Fibroblast of lung (primary cell): ENCODE measurements at regions not wholly inside any gene's neighbourhood (a gene's known extent, or its start where the extent isn't known, plus 50 kb on each side); places are given as distances from the start of the nearest gene placed in this dataset.

Experiments
- DNase-seq, 2 donors: peaks; one replicate each; pipeline versions ENCODE4 v3.0.0 to v3.0.0-alpha.2; 2010; ENCODE audit warnings: low read depth in 2 of 2
- H2AFZ ChIP-seq: 2 replicates; pipeline ENCODE4 v1.5.1; 2012; ENCODE audit warnings: low read length, control low read depth, inconsistent platforms
- H3K27ac ChIP-seq: 2 replicates; pipeline ENCODE4 v1.5.1; 2011; ENCODE audit warnings: low read length, control low read depth; ENCODE audit not compliant: insufficient read depth
- H3K27me3 ChIP-seq: 2 replicates; pipeline ENCODE4 v1.5.1; 2011; ENCODE audit warnings: mild to moderate bottlenecking, low read length; ENCODE audit not compliant: control insufficient read depth, insufficient read depth
- H3K36me3 ChIP-seq: 2 replicates; pipeline ENCODE4 v1.5.1; 2011; ENCODE audit warnings: low read length; ENCODE audit not compliant: control insufficient read depth, insufficient read depth
- H3K4me1 ChIP-seq: 2 replicates; pipeline ENCODE4 v1.5.1; 2011; ENCODE audit warnings: low read length; ENCODE audit not compliant: control insufficient read depth, insufficient read depth; ENCODE audit errors: extremely low read depth
- H3K4me2 ChIP-seq: 2 replicates; pipeline ENCODE4 v1.5.1; 2011; ENCODE audit warnings: low read length, control low read depth; ENCODE audit not compliant: insufficient read depth; ENCODE audit errors: extremely low read depth
- H3K4me3 ChIP-seq, 4 experiments: fragments of 200-600 bp in 1 of 4; sonication (generic) in 1 of 4; replicated peaks in 1 of 4; 2 replicates each; pipeline ENCODE4 v1.5.1; 2011 to 2016; ENCODE audit warnings: low read length in 4 of 4, low read depth in 3 of 4, mild to moderate bottlenecking in 3 of 4, control low read depth in 2 of 4, inconsistent platforms in 1 of 4, mixed read lengths in 1 of 4; ENCODE audit not compliant: insufficient read depth in 1 of 4; ENCODE audit errors: control extremely low read depth in 1 of 4
- H3K79me2 ChIP-seq: 2 replicates; pipeline ENCODE4 v1.5.1; 2012; ENCODE audit warnings: mild to moderate bottlenecking, low read length, inconsistent platforms; ENCODE audit not compliant: control insufficient read depth, insufficient read depth
- H3K9ac ChIP-seq: 2 replicates; pipeline ENCODE4 v1.5.1; 2011; ENCODE audit warnings: mild to moderate bottlenecking, low read length, control low read depth; ENCODE audit not compliant: insufficient read depth
- H3K9me3 ChIP-seq: 2 replicates; pipeline ENCODE4 v1.5.1; 2012; ENCODE audit warnings: low read depth, low read length; ENCODE audit not compliant: control insufficient read depth, insufficient read depth
- H4K20me1 ChIP-seq: 2 replicates; pipeline ENCODE4 v1.5.1; 2011; ENCODE audit warnings: low read length; ENCODE audit not compliant: control insufficient read depth, insufficient read depth; ENCODE audit errors: extremely low read depth
- EZH2 ChIP-seq: IDR thresholded peaks from 2 replicates; pipeline ENCODE4 v1.5.1; 2012; ENCODE audit warnings: low read length, control low read depth, mild to moderate bottlenecking; ENCODE audit errors: missing control alignments
- TF ChIP-seq, protein P1 (sequence below), 2 donors: IDR thresholded peaks in 1 of 2; conservative IDR thresholded peaks in 1 of 2; 1 replicate in 1 of 2; 2 replicates in 1 of 2; pipeline ENCODE4 v1.5.1; 2011 to 2012; ENCODE audit warnings: low read length in 2 of 2, control low read depth in 1 of 2, inconsistent platforms in 1 of 2, low read depth in 1 of 2, mild to moderate bottlenecking in 1 of 2

DNA sequence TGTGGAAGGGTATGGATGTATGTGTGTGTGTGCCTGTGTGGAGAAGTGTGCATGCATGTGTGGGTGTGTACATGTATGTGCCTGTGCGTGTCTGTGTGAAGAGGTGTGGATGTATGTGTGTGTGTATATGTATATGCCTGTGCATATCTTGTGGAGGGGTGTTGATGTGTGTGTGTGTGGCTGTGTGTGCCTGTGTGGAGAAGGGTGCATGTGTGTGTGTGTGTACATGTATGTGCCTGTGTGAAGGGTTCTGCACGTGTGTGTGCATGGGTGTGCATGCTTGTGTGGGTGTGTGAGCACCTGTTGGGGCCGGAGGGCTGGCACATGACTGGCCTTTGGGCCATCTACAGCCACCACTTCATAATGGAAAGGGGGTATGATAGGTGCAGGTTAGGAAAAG, 291.4 kb downstream of the IRX2 start:
- no peak overlapping the region for H2AFZ ChIP-seq
- no peaks in the 10 kb centered on the region for H3K9me3 ChIP-seq
- no peak overlapping the region for H3K27ac ChIP-seq
- no peak for DNase-seq
- H3K4me3 ChIP-seq: no peak overlapping the region
- H3K79me2 ChIP-seq: no peaks in the 10 kb centered on the region
- H3K9ac ChIP-seq: no peak overlapping the region
- TF ChIP-seq EZH2: no peak
- TF ChIP-seq, protein P1, sequence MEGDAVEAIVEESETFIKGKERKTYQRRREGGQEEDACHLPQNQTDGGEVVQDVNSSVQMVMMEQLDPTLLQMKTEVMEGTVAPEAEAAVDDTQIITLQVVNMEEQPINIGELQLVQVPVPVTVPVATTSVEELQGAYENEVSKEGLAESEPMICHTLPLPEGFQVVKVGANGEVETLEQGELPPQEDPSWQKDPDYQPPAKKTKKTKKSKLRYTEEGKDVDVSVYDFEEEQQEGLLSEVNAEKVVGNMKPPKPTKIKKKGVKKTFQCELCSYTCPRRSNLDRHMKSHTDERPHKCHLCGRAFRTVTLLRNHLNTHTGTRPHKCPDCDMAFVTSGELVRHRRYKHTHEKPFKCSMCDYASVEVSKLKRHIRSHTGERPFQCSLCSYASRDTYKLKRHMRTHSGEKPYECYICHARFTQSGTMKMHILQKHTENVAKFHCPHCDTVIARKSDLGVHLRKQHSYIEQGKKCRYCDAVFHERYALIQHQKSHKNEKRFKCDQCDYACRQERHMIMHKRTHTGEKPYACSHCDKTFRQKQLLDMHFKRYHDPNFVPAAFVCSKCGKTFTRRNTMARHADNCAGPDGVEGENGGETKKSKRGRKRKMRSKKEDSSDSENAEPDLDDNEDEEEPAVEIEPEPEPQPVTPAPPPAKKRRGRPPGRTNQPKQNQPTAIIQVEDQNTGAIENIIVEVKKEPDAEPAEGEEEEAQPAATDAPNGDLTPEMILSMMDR (conservative IDR thresholded peaks at IDR 0.05 in 1 of 2, IDR thresholded peaks at IDR 0.05 in 1 of 2; ENCODE audit: low read depth in 1 of 2, low read length in 2 of 2): no peak
- H3K36me3 ChIP-seq: no peaks in the 10 kb centered on the region
- H3K4me2 ChIP-seq: no peak overlapping the region
- H4K20me1 ChIP-seq: no peaks in the 10 kb centered on the region
- no peaks in the 10 kb centered on the region for H3K27me3 ChIP-seq
- H3K4me1 ChIP-seq: no peaks in the 10 kb centered on the region

DNA sequence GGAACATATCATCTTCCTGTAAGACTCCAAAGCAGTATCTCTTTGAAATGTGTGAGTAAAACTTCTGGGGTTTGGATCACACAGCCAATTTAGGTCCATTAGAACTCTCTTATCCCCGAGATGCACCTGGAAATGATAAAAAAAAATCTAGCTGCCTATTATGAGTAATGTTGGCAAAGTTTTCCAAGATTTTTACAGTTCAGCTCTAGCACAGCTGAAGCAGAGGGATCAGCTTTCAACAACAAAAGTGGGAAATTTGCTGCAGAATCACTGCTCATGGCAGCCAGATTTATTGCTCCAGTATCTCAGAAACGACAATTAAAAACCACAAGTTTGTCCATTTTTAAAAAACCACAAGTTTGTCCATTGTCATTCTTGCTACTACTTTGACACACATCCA, 292.2 kb downstream of the IRX2 start:
- Histone ChIP-seq H3K9ac (no peak overlapping the region), H3K4me3 (no peak overlapping the region), H3K27me3 (no peaks in the 10 kb centered on the region), H3K36me3 (no peaks in the 10 kb centered on the region), H3K79me2 (no peaks in the 10 kb centered on the region), H4K20me1 (no peaks in the 10 kb centered on the region), H3K4me2 (no peak overlapping the region), H3K4me1 (no peaks in the 10 kb centered on the region), H2AFZ (no peak overlapping the region), H3K9me3 (peaks cover 2% of the 10 kb centered on the region), H3K27ac (no peak overlapping the region)
- no peak for TF ChIP-seq EZH2
- no peak for DNase-seq

DNA sequence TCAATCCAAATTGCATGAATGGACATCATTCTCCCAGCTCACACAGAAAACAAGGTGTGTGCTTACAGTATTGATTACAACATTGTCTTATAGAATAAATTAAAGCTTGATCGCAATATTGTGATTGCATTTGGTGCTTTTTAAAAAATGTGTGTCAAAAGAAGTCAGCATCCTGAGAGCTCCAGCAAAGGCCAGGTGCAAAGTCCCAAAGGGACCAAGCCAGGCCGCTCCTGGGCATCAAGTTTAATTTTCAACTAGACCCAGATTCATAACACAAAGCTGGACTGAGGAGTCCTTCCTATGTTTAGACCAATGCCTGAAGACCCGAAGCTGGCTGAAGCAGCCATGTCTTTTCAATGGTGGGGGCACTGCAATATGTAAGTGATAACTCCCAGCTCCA, 295.6 kb downstream of the IRX2 start:
- H3K27ac ChIP-seq: no peak overlapping the region
- TF ChIP-seq, protein P1 (conservative IDR thresholded peaks at IDR 0.05 in 1 of 2, IDR thresholded peaks at IDR 0.05 in 1 of 2; ENCODE audit: low read depth in 1 of 2, low read length in 2 of 2): no peak
- TF ChIP-seq EZH2: no peak
- H3K36me3 ChIP-seq: no peaks in the 10 kb centered on the region
- H3K4me2 ChIP-seq: no peak overlapping the region
- no peaks in the 10 kb centered on the region for H4K20me1 ChIP-seq
- no peaks in the 10 kb centered on the region for H3K79me2 ChIP-seq
- H3K4me1 ChIP-seq: no peaks in the 10 kb centered on the region
- H3K4me3 ChIP-seq: no peak overlapping the region
- no peak overlapping the region for H3K9ac ChIP-seq
- peaks cover 2% of the 10 kb centered on the region for H3K9me3 ChIP-seq
- no peak for DNase-seq
- no peak overlapping the region for H2AFZ ChIP-seq
- H3K27me3 ChIP-seq: no peaks in the 10 kb centered on the region

DNA sequence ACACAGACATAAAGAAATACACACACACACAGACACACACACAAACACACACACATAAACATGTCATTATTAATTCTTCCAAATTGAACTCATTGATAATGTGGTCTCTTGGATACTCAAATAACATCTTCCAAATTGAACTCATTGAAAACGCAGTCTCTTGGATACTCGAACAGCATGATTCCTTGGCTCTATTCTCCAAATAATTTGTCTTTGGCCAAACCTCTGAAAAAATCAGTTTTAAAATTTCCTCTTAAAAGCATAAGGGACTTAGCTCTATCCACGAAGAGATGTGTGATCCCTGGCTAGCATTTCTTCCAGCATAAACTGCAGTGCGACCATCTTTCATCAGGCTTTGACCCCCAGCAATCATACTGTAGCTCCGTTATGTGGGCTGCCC, 296.6 kb downstream of the IRX2 start:
- H2AFZ ChIP-seq: no peak overlapping the region

More for the DNA sequence above, 296.6 kb downstream of the IRX2 start:
- Histone ChIP-seq H3K9me3 (peaks cover 2% of the 10 kb centered on the region), H3K9ac (no peak overlapping the region), H3K4me3 (no peak overlapping the region), H4K20me1 (no peaks in the 10 kb centered on the region), H3K27ac (no peak overlapping the region), H3K4me1 (no peaks in the 10 kb centered on the region), H3K36me3 (no peaks in the 10 kb centered on the region), H3K4me2 (no peak overlapping the region), H3K79me2 (no peaks in the 10 kb centered on the region), H3K27me3 (no peaks in the 10 kb centered on the region)
- TF ChIP-seq, protein P1 (conservative IDR thresholded peaks at IDR 0.05 in 1 of 2, IDR thresholded peaks at IDR 0.05 in 1 of 2; ENCODE audit: low read depth in 1 of 2, low read length in 2 of 2): no peak
- TF ChIP-seq EZH2: no peak
- no peak for DNase-seq
